ENCODE measurements at regions not wholly inside any gene's neighbourhood (a gene's known extent, or its start where the extent isn't known, plus 50 kb on each side); places are given as distances from the start of the nearest gene placed in this dataset.
"Not testable (repeated sequence)": the region's sequence is repeated elsewhere in the genome, so short reads cannot be mapped to it uniquely, and the experiment has no call there.

GRCh38 chr3:139136469-139137202 is 91.9 kb upstream of the PRR23C start:
- no peak for DNase-seq

GRCh38 chr3:139140553-139140952 is 95.9 kb upstream of the PRR23C start:
- DNase-seq, result no peak

DNA sequence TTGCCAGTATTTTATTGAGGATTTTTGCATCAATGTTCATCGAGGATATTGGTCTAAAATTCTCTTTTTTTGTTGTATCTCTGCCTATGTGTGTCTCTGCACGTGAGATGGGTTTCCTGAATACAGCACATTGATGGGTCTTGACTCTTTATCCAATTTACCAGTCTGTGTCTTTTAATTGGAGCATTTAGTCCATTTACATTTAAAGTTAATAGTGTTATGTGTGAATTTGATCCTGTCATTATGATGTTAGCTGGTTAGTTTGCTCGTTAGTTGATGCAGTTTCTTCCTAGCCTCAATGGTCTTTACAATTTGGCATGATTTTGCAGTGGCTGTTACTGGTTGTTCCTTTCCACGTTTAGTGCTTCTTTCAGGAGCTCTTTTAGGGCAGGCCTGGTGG is 101.3 kb upstream of the PRR23C start:
- not testable (repeated sequence) for DNase-seq

DNA sequence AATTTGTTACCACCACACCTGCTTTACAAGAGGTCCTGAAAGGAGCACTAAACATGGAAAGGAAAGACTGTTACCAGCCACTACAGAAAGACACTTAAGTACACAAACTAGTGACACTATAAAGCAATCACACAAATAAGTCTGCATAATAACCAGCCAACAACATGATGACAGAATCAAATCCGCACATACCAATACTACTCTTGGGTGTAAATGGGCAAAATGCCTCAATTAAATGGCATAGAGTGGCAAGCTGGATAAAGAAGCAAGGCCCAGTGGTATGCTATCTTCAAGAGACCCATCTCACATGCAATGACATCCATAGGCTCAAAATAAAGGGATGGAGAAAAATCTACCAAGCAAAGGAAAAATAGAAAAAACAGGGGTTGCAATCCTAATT is 106.8 kb upstream of the PRR23C start:
- no peak for DNase-seq

DNA sequence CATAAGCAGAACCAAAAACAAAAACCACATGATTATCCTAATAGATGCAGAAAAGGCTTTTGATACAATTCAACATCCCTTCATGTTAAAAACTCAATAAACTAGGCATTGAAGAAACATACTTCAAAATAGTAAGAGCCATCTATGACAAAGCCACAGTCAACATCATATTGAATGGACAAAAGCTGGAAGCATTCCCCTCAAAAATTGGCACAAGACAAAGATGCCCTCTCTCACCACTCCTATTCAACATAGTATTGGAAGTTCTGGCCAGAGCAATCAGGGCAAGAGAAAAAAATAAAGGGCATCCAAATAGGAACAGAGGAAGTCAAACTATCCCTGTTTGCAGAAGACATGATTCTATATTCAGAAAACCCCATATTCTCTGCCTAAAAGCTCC is 108.7 kb upstream of the PRR23C start:
- DNase-seq, result not testable (repeated sequence)

DNA sequence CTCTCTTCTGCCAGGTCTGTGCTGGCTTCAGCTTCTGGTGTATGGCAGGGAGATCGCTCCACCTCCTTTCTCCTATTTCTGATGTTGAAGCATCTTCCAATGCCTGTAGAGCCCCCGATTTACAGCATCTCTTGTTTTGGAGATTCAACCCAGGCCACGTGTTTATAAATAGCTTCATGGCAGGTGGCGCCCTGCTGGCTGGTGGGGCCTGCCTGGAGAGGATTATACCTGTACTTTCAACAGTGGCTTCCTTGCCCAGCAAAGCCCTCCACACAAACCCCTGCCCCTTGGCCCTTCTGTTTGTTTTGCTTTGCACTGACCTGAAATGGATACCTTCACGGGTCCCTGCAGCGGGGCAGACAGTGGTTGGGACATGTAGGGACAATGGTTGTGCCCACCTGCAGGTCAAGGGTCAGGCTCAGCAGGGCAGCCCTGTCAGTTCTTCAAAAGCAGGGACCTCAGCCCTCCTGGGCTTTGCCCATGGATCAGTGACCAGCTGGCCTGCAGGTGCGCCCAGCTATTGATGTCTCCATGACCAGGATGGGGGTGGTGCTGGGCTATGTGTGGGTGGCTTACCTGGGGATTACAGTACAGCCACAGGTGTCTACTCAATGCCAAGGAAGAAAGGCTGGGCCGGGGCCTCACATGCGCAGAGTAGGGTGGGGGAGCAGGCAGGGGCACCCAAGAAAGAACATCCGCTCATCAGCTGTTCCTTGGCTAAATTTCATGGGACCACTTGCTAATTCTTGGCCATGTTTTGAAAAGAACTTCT is 112.7 kb upstream of the PRR23C start:
- no peak for DNase-seq

- no peak for DNase-seq
These were observed 114.7 kb upstream of the PRR23C start for GRCh38 chr3:139159356-139159755.

- DNase-seq, result no peak
These were observed 128.8 kb upstream of the PRR23C start for GRCh38 chr3:139173372-139174108.

GRCh38 chr3:139180489-139180888 is 135.8 kb upstream of the PRR23C start:
- no peak for DNase-seq

DNA sequence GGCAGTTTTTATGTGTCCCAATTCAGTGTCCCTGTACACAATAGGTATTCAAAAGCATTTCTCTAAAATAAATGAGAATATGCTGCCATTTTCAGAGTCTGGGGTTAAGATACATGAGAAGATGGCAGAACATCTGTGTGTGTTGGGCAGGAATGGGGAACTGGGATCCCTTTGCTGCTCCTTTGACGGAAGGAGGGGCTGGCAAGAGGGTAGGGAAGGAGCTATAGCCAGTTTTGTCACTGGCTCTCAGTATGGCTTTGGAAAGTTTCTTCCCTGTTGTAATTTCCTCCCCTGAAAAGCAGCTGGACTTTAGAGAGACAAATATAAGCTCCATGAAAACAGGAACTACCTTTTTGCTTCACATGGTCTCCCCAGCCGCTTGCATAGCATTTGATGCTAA is 137.5 kb upstream of the PRR23C start:
- no peak for DNase-seq

GRCh38 chr3:139182598-139182997 is 137.9 kb upstream of the PRR23C start:
- DNase-seq, result no peak

- DNase-seq, result no peak
These were observed 140.8 kb upstream of the PRR23C start for GRCh38 chr3:139185527-139185926.

- no peak for DNase-seq
These were observed 142.5 kb upstream of the PRR23C start for GRCh38 chr3:139187154-139187553.

DNA sequence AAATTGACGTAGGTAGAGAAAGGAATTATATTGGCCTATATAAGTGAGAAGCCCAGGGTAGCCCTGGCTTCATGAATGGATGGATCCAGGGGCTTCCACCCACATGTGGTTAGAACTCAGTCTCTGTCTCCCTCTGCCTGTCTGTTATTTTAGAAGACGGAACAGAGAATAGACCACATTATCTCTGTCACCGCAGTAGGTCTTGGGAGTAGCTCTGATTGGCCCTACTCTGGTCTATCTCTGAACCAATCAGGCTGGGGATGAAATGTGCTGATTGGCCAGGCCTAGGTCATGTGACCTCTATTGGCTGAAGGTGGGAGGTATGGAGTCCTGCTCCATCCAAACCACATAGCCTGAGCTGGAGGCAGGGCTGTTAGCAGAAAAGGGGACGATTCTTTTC is 143.0 kb upstream of the PRR23C start:
- no peak for DNase-seq

DNA sequence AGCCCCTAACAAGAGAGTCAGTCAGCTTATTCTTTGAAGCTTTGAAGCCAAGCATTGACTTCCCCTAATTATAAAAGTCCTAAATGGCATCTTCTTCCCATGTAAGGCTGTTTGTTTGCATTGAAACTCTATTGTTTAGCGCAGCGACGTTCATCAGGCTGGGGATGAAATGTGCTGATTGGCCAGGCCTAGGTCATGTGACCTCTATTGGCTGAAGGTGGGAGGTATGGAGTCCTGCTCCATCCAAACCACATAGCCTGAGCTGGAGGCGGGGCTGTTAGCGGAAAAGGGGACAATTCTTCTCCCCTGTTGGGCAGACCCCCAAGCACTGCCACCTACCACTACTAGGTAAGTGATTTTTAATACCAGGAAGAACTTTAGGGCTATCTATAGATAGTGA is 145.3 kb upstream of the PRR23C start:
- DNase-seq, result no peak

DNA sequence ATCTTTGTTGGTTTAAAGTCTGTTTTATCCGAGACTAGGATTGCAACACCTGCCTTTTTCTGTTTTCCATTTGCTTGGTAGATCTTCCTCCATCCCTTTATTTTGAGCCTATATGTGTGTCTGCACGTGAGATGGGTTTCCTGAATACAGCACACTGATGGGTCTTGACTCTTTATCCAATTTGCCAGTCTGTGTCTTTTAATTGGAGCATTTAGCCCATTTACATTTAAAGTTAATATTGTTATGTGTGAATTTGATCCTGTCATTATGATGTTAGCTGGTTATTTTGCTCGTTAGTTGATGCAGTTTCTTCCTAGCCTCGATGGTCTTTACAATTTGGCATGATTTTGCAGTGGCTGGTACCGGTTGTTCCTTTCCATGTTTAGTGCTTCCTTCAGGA is 149.4 kb upstream of the MRPS22 start:
- not testable (repeated sequence) for DNase-seq

DNA sequence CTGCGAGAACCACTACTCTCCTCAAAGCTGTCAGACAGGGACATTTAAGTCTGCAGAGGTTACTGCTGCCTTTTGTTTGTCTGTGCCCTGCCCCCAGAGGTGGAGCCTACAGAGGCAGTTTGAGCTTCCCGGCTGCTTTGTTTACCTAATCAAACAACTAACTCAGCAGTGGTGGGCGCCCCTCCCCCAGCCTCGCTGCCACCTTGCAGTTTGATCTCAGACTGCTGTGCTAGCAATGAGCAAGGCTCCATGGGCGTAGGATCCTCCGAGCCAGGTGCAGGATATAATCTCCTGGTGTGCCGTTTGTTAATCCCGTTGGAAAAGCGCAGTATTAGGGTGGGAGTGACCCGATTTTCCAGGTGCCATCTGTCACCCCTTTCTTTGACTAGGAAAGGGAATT is 147.7 kb upstream of the MRPS22 start:
- not testable (repeated sequence) for DNase-seq

GRCh38 chr3:139197251-139197650 is 146.6 kb upstream of the MRPS22 start:
- DNase-seq, result no peak

DNA sequence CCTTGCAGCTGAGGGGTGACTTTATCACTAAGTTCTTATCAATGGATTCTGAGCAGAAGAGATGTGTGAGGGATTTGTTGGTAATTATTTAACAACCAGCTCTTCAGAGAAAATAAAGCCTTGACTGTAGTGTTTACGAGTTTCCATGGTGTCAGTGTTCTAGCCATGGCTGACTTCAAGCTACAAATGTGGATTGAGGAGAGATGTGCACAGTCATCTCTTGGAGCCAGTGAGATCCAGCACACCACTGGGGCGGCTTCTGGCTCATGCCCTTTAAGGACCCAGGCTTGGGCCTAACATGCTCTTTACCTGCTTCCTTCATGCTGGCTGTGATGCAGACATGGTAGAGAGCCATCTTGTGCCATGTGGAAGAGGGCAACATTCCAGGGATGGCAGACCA is 145.6 kb upstream of the MRPS22 start:
- DNase-seq, result no peak

DNA sequence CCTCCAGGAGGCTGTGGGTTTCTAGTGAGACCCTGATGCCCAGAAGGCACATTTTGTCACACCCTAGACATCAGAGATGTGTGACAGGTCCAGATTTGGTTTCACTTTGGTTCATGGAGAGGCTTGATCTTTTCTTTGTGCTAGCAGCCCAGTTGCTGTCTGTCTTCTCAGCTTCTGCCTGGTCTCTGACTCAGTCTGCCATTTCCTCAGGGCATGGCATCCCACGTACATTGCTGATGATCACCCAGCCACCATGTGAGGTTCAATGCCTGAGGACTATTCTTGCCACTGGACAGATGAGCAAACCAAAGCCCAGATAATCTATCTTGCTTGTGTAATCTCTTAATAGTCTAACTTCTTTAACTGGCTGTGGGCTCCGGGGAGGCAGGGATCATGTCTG is 144.9 kb upstream of the MRPS22 start:
- no peak for DNase-seq

GRCh38 chr3:139199421-139200010 is 144.3 kb upstream of the MRPS22 start:
- no peak for DNase-seq

- DNase-seq, result no peak
These were observed 142.2 kb upstream of the MRPS22 start for GRCh38 chr3:139201446-139202225.
